Skeletal muscle tissue (tissue), 3 donors: ENCODE measurements at regions not wholly inside any gene's neighbourhood (a gene's known extent, or its start where the extent isn't known, plus 50 kb on each side); places are given as distances from the start of the nearest gene placed in this dataset.

Experiments
- H3K27ac ChIP-seq: one replicate; pipeline ENCODE4 v1.7.0; 2013; ENCODE audit warnings: mild to moderate bottlenecking, low read depth, low read length, inconsistent platforms
- H3K27me3 ChIP-seq, 3 donors: one replicate each; pipeline ENCODE4 v1.7.0; 2013; ENCODE audit warnings: low read length in 3 of 3; ENCODE audit not compliant: control insufficient read depth in 3 of 3, insufficient read depth in 3 of 3
- H3K36me3 ChIP-seq, 3 donors: one replicate each; pipeline ENCODE4 v1.7.0; 2013; ENCODE audit warnings: low read length in 3 of 3; ENCODE audit not compliant: control insufficient read depth in 3 of 3, insufficient read depth in 3 of 3
- H3K4me1 ChIP-seq, 3 donors: one replicate each; pipeline ENCODE4 v1.7.0; 2013; ENCODE audit warnings: low read length in 3 of 3, mild to moderate bottlenecking in 3 of 3; ENCODE audit not compliant: control insufficient read depth in 3 of 3, insufficient read depth in 3 of 3
- H3K4me3 ChIP-seq, 3 donors: one replicate each; pipeline ENCODE4 v1.7.0; 2013; ENCODE audit warnings: low read length in 3 of 3
- H3K9ac ChIP-seq, 3 donors: one replicate each; pipeline ENCODE4 v1.7.0; 2013; ENCODE audit warnings: low read length in 3 of 3, mild to moderate bottlenecking in 3 of 3, moderate library complexity in 2 of 3, low read depth in 1 of 3
- H3K9me3 ChIP-seq, 3 donors: one replicate each; pipeline ENCODE4 v1.7.0; 2013; ENCODE audit warnings: low read length in 3 of 3; ENCODE audit not compliant: control insufficient read depth in 3 of 3
- donor health status: Osteomylitis.

DNA sequence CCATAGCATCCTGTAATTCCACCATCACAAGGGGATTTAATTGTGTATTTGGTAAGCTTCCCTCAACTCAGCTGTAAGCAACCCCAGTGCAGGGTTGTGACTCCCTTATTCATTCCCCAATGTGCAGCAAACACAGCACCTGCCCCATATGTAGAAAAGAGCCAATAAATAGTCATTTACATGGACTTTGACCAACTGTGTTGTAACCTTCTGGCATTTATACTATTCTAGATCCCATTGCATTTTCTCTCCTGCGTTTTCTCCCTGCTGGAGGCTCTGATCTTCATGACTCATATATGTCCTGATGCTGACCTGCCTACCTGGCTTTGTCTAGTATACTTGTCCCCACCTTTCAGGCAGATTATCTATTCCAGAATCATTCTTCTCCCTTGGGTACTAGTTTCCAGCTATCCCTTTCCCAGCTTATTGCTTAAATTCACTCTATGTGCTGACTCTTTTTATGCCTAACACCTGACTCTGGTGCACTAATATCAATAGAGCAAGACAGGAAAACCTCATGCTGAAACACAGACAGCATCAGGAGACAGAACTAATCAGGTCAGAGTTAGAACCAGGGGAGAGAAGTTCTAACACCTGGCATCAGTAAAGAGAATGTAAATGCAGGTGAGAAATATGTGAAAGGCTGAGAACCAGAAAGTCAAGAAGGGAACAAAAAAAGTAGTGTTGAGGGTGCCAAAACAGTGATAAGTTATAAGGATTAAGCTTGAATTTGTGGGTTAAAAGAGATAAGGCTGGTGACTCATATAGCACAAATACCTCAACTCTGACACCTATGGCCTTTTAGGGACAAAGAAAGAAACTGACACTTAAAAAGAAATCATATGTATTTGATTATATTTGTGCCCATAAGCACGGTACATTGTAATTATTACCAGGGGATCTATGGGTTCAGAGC is 402.7 kb downstream of the IPMK start:
- H3K27ac ChIP-seq: no peak overlapping the region
- no peak overlapping the region for H3K4me3 ChIP-seq
- no peaks in the 10 kb centered on the region for H3K9me3 ChIP-seq
- H3K4me1 ChIP-seq: no peaks in the 10 kb centered on the region
- H3K27me3 ChIP-seq: no peaks in the 10 kb centered on the region
- H3K9ac ChIP-seq: no peak overlapping the region
- no peaks in the 10 kb centered on the region for H3K36me3 ChIP-seq

DNA sequence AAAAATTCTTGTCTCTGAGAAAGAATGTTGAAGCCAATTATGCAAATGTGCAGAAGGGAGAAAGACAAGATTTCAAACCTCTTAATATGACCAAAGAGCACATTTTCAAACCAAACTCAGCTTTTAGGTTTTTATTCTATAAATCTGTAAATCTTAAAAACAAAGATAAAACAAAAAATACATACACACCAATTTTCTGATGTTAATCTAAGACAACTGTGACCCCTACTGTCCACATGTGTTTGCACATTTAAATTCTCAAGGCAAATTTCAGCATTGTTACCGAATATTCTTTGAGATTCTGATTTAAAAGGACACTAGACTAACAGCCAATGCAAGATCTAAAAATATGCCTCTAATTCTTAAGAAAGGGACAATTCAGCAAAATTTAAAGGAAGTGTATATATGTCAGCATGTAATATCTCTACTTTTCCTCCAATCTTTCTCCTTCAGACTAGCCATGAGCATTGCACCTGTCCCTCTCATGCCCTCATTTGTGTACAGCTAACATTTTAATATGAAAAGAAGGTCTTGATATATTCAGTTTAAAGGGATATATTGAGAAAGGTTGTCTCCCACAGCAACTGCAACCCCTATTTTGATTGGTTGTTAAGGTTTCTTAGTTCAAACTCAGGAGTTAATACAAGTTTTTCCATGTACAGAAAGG is 417.9 kb downstream of the IPMK start:
- H3K36me3 ChIP-seq: no peaks in the 10 kb centered on the region
- no peak overlapping the region for H3K27ac ChIP-seq
- H3K27me3 ChIP-seq: no peaks in the 10 kb centered on the region
- H3K9ac ChIP-seq: no peak overlapping the region
- no peaks in the 10 kb centered on the region for H3K9me3 ChIP-seq
- H3K4me1 ChIP-seq: no peaks in the 10 kb centered on the region
- H3K4me3 ChIP-seq: no peak overlapping the region

DNA sequence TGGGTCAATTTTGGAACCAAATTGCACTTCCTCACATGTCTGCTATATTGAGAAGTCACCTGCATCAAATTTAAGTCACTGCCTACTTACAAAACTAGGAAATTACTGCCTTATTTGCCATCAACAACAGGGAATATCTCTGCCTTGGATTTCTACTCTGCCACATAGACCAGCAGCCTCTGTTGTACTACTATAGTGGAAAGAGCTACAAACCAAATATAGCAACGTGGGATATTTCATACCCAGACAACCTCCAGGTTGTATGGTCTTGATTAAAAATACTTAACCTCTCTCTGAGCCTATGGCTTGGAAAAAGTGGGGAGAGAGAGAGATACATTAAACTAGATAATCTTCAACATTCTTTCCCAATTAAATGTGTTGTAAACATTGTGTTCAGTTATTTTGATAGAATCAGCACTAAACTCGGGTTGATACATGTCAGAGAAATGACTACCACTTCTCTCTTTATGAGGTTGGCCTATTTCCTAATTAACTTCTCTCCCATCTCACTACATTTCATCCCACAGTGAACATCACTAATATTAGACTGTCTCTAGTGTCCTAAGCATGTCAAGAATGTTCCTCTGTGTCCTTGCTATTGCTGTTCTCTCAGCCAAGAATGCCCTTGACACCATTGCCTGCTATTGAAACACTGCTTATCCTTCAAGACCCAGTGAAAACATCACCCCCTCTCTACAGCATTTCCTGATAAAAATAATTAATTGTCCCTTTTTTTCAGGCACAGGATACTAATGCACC is 421.2 kb downstream of the IPMK start:
- no peak overlapping the region for H3K27ac ChIP-seq
- no peaks in the 10 kb centered on the region for H3K9me3 ChIP-seq

DNA sequence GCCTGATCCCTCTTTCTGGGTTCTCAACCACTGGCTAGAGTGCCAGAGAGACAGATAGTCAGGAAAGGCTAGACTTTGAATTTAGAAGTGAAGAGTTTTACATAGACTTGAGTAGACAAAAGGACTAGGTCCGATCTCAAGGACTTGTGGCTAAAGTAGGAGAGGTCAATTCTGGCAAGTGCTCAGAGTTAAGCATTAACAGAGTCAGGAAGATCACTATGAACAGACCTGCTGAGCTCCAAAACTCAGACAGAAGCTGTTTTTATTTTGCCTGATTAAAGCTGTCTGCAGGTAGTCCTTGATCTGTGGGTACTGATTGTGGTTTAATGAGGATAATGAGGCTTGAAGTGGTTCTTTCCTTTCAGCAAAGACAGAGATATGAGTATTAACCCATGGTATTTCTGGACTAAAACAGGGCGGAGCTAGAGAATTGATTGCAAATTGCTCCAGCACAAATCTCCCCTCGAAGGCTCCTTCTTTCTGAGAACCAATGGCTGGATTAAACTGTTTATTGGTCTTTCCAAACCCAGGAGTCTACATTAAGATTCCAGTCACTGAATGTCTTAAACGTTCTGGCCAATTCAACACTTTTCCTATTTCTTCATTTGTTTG is 423.2 kb downstream of the IPMK start:
- Histone ChIP-seq H3K4me3 (no peak overlapping the region), H3K36me3 (no peaks in the 10 kb centered on the region), H3K9ac (no peak overlapping the region), H3K27ac (no peak overlapping the region), H3K27me3 (no peaks in the 10 kb centered on the region), H3K4me1 (no peaks in the 10 kb centered on the region), H3K9me3 (no peaks in the 10 kb centered on the region)

More for the DNA sequence above, 421.2 kb downstream of the IPMK start:
- H3K36me3 ChIP-seq: no peaks in the 10 kb centered on the region
- no peaks in the 10 kb centered on the region for H3K27me3 ChIP-seq
- no peak overlapping the region for H3K4me3 ChIP-seq
- H3K9ac ChIP-seq: no peak overlapping the region
- no peaks in the 10 kb centered on the region for H3K4me1 ChIP-seq

DNA sequence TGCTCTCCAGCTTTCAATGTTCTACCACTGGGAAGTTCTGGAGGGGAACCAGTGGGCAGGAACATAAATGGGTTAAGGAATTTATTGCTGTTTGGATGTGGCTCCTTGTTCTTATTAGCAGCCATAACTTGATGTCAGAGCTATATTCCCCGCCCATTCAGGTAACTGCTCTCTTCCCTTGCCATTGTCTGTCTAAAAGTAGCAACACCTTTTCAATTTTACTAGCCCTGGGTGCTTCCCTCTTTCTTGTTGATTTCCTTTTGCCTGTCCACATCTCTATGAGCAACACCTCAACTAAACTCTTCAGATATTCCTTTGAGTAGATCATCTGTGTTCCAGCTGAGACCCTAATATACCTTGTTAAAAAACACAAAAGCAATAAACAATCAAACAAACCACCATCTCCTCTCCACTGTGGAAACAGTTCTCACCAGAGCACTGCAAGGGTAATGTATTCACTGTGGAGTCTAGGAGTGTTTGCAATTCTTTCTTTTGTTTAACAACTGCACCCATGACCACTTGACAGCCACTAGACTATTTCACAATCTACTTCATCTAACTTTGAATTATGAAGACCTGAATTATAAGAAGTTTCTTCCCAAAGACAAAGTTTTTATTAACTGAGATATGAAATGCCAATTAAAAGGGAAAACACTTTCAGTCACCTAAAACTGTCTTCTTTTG is 436.7 kb downstream of the IPMK start:
- Histone ChIP-seq H3K27ac (no peak overlapping the region), H3K36me3 (no peaks in the 10 kb centered on the region), H3K4me3 (no peak overlapping the region), H3K27me3 (no peaks in the 10 kb centered on the region), H3K9me3 (no peaks in the 10 kb centered on the region), H3K4me1 (no peaks in the 10 kb centered on the region), H3K9ac (no peak overlapping the region)

DNA sequence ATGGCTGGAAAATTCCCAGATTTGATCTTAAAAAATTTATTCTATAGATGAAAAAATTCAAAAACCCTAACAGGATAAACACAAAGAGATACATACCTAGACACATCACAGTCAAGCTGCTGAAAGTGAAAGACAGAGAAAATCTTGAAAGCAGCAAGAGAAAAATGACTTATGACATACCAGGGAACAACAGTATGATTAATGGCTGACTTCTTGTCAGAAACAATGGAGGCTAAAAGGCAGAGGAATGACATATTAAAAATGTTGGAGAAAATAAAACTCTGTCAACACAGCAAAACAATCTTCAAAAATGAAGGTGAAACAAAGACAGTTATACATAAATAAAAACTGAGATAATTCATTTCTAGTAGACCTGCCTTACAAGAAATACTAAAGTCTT is 442.7 kb downstream of the IPMK start:
- H3K27ac ChIP-seq: no peak overlapping the region
- H3K36me3 ChIP-seq: no peaks in the 10 kb centered on the region
- H3K27me3 ChIP-seq: no peaks in the 10 kb centered on the region
- H3K9me3 ChIP-seq: no peaks in the 10 kb centered on the region
- H3K4me1 ChIP-seq: no peaks in the 10 kb centered on the region
- H3K4me3 ChIP-seq: no peak overlapping the region
- no peak overlapping the region for H3K9ac ChIP-seq

DNA sequence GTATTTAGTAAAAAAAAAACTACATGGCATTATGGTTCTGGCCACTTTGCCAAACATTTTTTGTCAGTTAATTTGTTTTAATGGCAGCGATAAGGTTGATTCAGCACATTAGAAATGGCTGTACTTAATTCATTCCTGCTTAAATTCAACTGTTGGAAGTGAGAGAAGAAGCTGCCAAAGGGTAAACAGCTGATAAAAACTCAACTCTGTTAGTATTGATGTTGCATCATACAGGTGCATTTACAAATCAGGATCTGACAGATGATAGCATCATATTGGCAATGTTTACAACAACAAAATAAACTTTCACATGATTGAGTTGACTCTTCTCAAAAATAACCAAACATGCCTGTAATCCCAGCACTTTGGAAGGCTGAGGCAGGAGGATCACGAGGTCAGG is 444.3 kb downstream of the IPMK start:
- Histone ChIP-seq H3K27ac (no peak overlapping the region), H3K9me3 (no peaks in the 10 kb centered on the region), H3K36me3 (no peaks in the 10 kb centered on the region), H3K27me3 (no peaks in the 10 kb centered on the region), H3K4me3 (no peak overlapping the region), H3K9ac (no peak overlapping the region), H3K4me1 (no peaks in the 10 kb centered on the region)

DNA sequence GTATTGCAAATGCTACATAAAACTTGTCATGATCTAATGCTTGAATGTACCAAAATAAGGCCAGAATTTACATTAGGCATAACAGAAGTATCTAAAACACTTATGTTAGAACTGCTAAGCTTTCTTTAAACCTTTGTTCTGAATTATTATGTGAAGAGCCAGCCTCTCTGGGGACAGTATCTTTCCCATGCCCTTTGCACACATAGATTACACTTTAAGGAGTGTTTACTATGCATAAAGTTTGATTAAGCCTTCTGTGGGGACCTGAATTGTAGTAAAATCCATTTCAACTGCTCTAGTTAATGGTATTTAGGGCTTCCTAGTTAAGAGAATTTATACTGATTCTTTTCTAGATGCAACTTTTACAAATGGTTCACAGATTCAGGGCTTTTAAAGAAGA is 444.7 kb downstream of the IPMK start:
- Histone ChIP-seq H3K9ac (no peak overlapping the region), H3K36me3 (no peaks in the 10 kb centered on the region), H3K9me3 (no peaks in the 10 kb centered on the region), H3K4me1 (no peaks in the 10 kb centered on the region), H3K27ac (no peak overlapping the region), H3K4me3 (no peak overlapping the region), H3K27me3 (no peaks in the 10 kb centered on the region)

DNA sequence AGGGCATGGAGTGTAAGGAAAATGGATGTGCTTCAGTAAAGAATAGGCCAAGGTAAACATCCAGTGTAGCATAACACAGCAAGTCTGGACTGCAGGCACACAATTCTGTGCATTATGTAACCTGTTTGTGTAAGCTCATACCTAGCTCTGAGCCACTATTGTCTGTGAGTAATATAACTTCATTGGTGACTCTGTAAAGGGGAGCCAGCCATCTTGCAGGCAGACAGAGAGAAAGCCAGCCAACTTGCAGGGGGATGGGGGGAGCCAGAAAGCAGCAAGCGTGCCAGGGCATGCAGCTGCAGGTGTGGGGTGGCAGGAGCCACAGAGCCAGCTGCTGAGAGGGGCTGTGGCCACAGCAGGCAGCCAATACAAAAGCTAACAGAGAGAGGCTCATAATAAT is 449.2 kb downstream of the IPMK start:
- Histone ChIP-seq H3K9me3 (no peaks in the 10 kb centered on the region), H3K36me3 (no peaks in the 10 kb centered on the region), H3K27me3 (no peaks in the 10 kb centered on the region), H3K4me1 (no peaks in the 10 kb centered on the region), H3K4me3 (no peak overlapping the region), H3K9ac (no peak overlapping the region), H3K27ac (no peak overlapping the region)
